ENCODE measurements at regions not wholly inside any gene's neighbourhood (a gene's known extent, or its start where the extent isn't known, plus 50 kb on each side); places are given as distances from the start of the nearest gene placed in this dataset.

DNA sequence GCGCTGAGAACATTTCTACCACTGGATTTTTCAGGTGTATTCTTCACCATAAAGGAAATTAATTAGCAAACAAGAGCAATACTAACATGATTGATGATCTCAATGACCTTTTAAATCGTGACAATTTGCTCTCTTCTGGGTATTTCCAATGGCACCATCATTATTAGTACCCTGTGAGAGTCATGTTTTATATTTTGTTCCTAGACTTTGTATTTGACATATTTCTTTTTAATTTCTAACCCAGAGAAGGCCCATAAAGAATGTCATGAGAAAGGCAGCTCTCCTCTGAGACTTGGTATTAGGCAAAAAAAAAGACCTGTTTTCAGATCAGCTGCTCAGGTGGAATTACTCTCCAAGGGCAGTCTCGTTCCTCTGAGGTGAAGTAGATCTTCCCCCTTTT, 1253.4 kb downstream of the ROBO2 start:
- no peak overlapping the region for H3K27ac ChIP-seq
- TF ChIP-seq, protein P1, sequence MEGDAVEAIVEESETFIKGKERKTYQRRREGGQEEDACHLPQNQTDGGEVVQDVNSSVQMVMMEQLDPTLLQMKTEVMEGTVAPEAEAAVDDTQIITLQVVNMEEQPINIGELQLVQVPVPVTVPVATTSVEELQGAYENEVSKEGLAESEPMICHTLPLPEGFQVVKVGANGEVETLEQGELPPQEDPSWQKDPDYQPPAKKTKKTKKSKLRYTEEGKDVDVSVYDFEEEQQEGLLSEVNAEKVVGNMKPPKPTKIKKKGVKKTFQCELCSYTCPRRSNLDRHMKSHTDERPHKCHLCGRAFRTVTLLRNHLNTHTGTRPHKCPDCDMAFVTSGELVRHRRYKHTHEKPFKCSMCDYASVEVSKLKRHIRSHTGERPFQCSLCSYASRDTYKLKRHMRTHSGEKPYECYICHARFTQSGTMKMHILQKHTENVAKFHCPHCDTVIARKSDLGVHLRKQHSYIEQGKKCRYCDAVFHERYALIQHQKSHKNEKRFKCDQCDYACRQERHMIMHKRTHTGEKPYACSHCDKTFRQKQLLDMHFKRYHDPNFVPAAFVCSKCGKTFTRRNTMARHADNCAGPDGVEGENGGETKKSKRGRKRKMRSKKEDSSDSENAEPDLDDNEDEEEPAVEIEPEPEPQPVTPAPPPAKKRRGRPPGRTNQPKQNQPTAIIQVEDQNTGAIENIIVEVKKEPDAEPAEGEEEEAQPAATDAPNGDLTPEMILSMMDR (IDR thresholded peaks at IDR 0.05) = no peak
- no peak for TF ChIP-seq POLR2AphosphoS5 (IDR thresholded peaks at IDR 0.05; ENCODE audit: insufficient read depth in 1 of 2, low read depth in 1 of 2)
- TF ChIP-seq POLR2A (IDR thresholded peaks at IDR 0.05) = no peak
- no peak for DNase-seq (ENCODE audit: extremely low spot score in 2 of 2)
- H3K36me3 ChIP-seq = no peaks in the 10 kb centered on the region
- intact Hi-C loops (cut with DNase I) = no loop called here
- H3K9me3 ChIP-seq = no peaks in the 10 kb centered on the region
- no peak overlapping the region for H3K4me3 ChIP-seq
- H3K27me3 ChIP-seq = no peaks in the 10 kb centered on the region
- H3K4me1 ChIP-seq = no peaks in the 10 kb centered on the region

DNA sequence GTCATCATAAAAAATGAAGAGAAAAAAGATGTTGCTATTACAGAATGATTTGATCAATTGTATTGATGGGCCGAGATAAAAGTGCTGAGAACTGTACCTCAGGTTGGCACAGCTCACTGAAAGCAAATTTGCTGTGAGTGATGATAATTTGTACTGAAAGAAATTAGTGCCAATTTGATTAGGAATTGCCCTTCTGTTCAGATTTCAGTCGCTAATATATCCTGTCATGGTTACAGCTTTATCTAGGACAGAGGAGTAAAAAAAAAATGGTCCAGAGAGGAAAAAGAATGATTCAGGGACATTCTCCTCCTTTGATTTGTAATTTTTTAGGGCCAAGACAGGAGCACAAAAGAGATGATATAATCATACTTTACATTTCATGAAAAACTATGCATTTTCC, 1264.2 kb downstream of the ROBO2 start:
- TF ChIP-seq, protein P1 (IDR thresholded peaks at IDR 0.05) = no peak
- TF ChIP-seq POLR2AphosphoS5 (IDR thresholded peaks at IDR 0.05; ENCODE audit: insufficient read depth in 1 of 2, low read depth in 1 of 2) = no peak
- TF ChIP-seq POLR2A (IDR thresholded peaks at IDR 0.05) = no peak
- intact Hi-C loops (cut with DNase I) = no loop called here
- Histone ChIP-seq H3K4me1 (no peaks in the 10 kb centered on the region), H3K27ac (no peak overlapping the region), H3K4me3 (no peak overlapping the region), H3K36me3 (no peaks in the 10 kb centered on the region), H3K27me3 (no peaks in the 10 kb centered on the region), H3K9me3 (no peaks in the 10 kb centered on the region)
- no peak for DNase-seq (ENCODE audit: extremely low spot score in 2 of 2)

DNA sequence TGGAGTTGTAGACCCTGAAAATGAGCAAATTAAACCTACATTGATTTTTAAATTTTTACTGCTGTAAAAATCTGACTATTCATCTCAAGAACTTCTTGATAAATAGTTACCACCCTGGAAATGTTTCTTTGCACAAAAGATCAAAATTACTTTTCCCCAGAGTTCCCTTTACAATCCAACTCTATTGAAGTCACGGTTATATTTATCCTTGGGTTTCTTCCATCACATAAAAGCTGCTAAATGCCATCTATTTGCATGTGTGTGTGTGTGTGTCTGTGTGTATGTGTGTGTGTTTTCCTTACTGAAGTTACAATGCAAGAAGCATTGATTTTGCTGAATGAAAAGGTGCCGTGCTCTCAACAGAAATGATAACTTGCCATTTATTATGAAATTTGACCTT, 1273.0 kb downstream of the ROBO2 start:
- TF ChIP-seq, protein P1 (IDR thresholded peaks at IDR 0.05) = no peak
- TF ChIP-seq POLR2A (IDR thresholded peaks at IDR 0.05) = no peak
- TF ChIP-seq POLR2AphosphoS5 (IDR thresholded peaks at IDR 0.05; ENCODE audit: insufficient read depth in 1 of 2, low read depth in 1 of 2) = no peak
- no peaks in the 10 kb centered on the region for H3K9me3 ChIP-seq
- intact Hi-C loops (cut with DNase I) = no loop called here
- no peak for DNase-seq (ENCODE audit: extremely low spot score in 2 of 2)
- H3K27ac ChIP-seq = no peak overlapping the region
- H3K36me3 ChIP-seq = no peaks in the 10 kb centered on the region
- H3K27me3 ChIP-seq = no peaks in the 10 kb centered on the region
- no peaks in the 10 kb centered on the region for H3K4me1 ChIP-seq
- H3K4me3 ChIP-seq = no peak overlapping the region

DNA sequence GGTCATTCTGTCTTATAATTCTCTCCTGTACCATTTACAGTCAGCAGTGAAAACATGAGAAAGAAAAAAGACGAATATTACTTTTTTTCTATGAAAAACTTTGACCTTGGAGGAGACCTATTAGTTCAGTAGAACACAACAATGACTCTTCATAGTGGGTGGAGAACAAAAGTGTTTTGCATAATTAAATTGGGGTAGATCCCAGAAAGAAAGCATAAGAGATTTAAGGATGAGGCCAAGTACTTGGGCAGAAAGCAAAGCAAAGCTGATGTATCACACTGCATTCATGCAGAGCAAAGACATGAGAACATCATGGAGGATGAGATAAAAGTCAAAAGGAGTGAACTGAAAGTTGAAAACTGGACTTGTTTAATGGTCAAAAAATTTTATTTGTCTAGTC, 1273.4 kb downstream of the ROBO2 start:
- no peak overlapping the region for H3K4me3 ChIP-seq
- no peak for DNase-seq (ENCODE audit: extremely low spot score in 2 of 2)
- H3K4me1 ChIP-seq = no peaks in the 10 kb centered on the region
- TF ChIP-seq, protein P1 (IDR thresholded peaks at IDR 0.05) = no peak
- no peak for TF ChIP-seq POLR2AphosphoS5 (IDR thresholded peaks at IDR 0.05; ENCODE audit: insufficient read depth in 1 of 2, low read depth in 1 of 2)
- no peaks in the 10 kb centered on the region for H3K36me3 ChIP-seq
- no peaks in the 10 kb centered on the region for H3K27me3 ChIP-seq
- intact Hi-C loops (cut with DNase I) = no loop called here
- no peaks in the 10 kb centered on the region for H3K9me3 ChIP-seq
- H3K27ac ChIP-seq = no peak overlapping the region

DNA sequence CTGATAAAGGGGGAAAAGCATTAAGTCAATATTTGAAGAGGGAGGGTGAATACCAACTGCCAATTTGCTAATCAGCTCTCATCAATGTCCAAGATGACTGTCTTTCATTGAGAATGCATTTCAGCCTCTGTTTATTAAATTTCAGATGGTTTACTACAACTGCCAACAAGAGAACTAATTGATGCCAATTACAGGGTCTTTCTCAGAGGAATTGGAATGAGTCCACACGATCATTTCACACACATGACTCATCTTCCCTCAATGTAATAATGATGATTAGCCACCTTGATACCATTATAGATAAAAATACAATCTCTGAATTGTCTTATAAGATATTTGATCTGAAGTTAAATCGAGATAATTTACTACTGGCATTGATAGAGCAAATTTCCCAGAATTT, 1274.4 kb downstream of the ROBO2 start:
- H3K9me3 ChIP-seq = no peaks in the 10 kb centered on the region
- intact Hi-C loops (cut with DNase I) = no loop called here
- no peaks in the 10 kb centered on the region for H3K4me1 ChIP-seq
- H3K27ac ChIP-seq = no peak overlapping the region
- H3K4me3 ChIP-seq = no peak overlapping the region
- DNase-seq (ENCODE audit: extremely low spot score in 2 of 2) = no peak
- H3K27me3 ChIP-seq = no peaks in the 10 kb centered on the region
- no peaks in the 10 kb centered on the region for H3K36me3 ChIP-seq
- TF ChIP-seq POLR2A (IDR thresholded peaks at IDR 0.05) (no peak), POLR2AphosphoS5 (IDR thresholded peaks at IDR 0.05; ENCODE audit: insufficient read depth in 1 of 2, low read depth in 1 of 2) (no peak)
- TF ChIP-seq, protein P1 (IDR thresholded peaks at IDR 0.05) = no peak

Data from vagina (tissue), 2 donors.